SK-N-SH (cell line): ENCODE measurements at regions not wholly inside any gene's neighbourhood (a gene's known extent, or its start where the extent isn't known, plus 50 kb on each side); places are given as distances from the start of the nearest gene placed in this dataset.

ENCODE experiments used
- CTCF ChIA-PET: fragments of 300-600, 350-600 bp; formaldehyde crosslinking; extraction: SDS; loops from one replicate; lab custom pipeline; 2021; lab: Yijun Ruan, JAX
- POLR2A ChIA-PET: fragments of 350-600 bp; sonication (Branson Sonifier 250); formaldehyde crosslinking; extraction: SDS; loops from one replicate; lab custom pipeline; 2020; ENCODE audit warnings: antibody characterized with exemption, inconsistent platforms; lab: Yijun Ruan, JAX
- DNase-seq: peaks from one replicate; pipeline ENCODE4 v3.0.0; 2012
- H2AFZ ChIP-seq: fragments of 200-600 bp; sonication (generic); 2 replicates; pipeline ENCODE4 v1.8.1; 2016; ENCODE audit warnings: antibody characterized with exemption, mild to moderate bottlenecking, low read depth
- H3F3A ChIP-seq: fragments of 200-600 bp; sonication (generic); replicated peaks from 2 replicates; pipeline ENCODE3; 2016; ENCODE audit warnings: antibody characterized with exemption, mild to moderate bottlenecking; ENCODE audit not compliant: insufficient read depth
- H3K27ac ChIP-seq, 2 experiments: fragments of 200-500 bp in 1 of 2; fragments of 200-600 bp in 1 of 2; sonication (Bioruptor generic) in 1 of 2; sonication (generic), shearing (Covaris generic) in 1 of 2; 2 replicates each; pipeline versions ENCODE4 v1.5.1 to v1.6.1; 2014 to 2016; ENCODE audit warnings: low read depth in 2 of 2, inconsistent platforms in 1 of 2, low read length in 1 of 2, mild to moderate bottlenecking in 1 of 2, mixed read lengths in 1 of 2
- H3K27me3 ChIP-seq: fragments of 200-600 bp; sonication (generic), shearing (Covaris generic); 2 replicates; pipeline ENCODE4 v1.6.1; 2016; ENCODE audit warnings: mixed run types; ENCODE audit not compliant: insufficient read depth
- H3K36me3 ChIP-seq, 2 experiments: fragments of 200-500 bp in 1 of 2; fragments of 200-600 bp in 1 of 2; sonication (Bioruptor generic) in 1 of 2; sonication (generic) in 1 of 2; replicated peaks in 1 of 2; 2 replicates each; pipeline versions ENCODE3 to v1.5.1; 2014 to 2016; ENCODE audit warnings: low read length in 1 of 2, mild to moderate bottlenecking in 1 of 2; ENCODE audit not compliant: insufficient read depth in 2 of 2, control insufficient read depth in 1 of 2
- H3K4me1 ChIP-seq, 2 experiments: fragments of 200-500 bp in 1 of 2; fragments of 200-600 bp in 1 of 2; sonication (Bioruptor generic) in 1 of 2; sonication (generic), shearing (Covaris generic) in 1 of 2; 2 replicates each; pipeline versions ENCODE4 v1.5.1 to v1.6.1; 2014 to 2016; ENCODE audit warnings: low read depth in 1 of 2, low read length in 1 of 2, mixed run types in 1 of 2; ENCODE audit not compliant: insufficient read depth in 2 of 2, control insufficient read depth in 1 of 2
- H3K4me2 ChIP-seq: fragments of 200-600 bp; sonication (generic), shearing (Covaris generic); 2 replicates; pipeline ENCODE4 v1.6.1; 2017; ENCODE audit warnings: mixed run types
- H3K4me3 ChIP-seq, 2 experiments: fragments of 200-500 bp in 1 of 2; fragments of 200-600 bp in 1 of 2; sonication (Bioruptor generic) in 1 of 2; sonication (generic), shearing (Covaris generic) in 1 of 2; 2 replicates each; pipeline versions ENCODE4 v1.5.1 to v1.8.1; 2014 to 2016; ENCODE audit warnings: low read depth in 2 of 2, inconsistent platforms in 1 of 2, low read length in 1 of 2, mild to moderate bottlenecking in 1 of 2, mixed read lengths in 1 of 2, moderate library complexity in 1 of 2
- H3K79me2 ChIP-seq: fragments of 200-600 bp; sonication (generic); 2 replicates; pipeline ENCODE4 v1.8.1; 2017; ENCODE audit warnings: mild to moderate bottlenecking; ENCODE audit not compliant: insufficient read depth
- H3K9ac ChIP-seq: fragments of 200-600 bp; sonication (generic); 2 replicates; pipeline ENCODE4 v1.6.1; 2017; ENCODE audit warnings: mixed run types
- H3K9me2 ChIP-seq: fragments of 200-600 bp; sonication (generic); 2 replicates; pipeline ENCODE4 v1.6.1; 2017; ENCODE audit warnings: mixed run types
- H3K9me3 ChIP-seq: fragments of 200-600 bp; sonication (generic); 2 replicates; pipeline ENCODE4 v1.6.1; 2017; ENCODE audit warnings: mixed run types, mild to moderate bottlenecking, moderate library complexity
- H4K20me1 ChIP-seq: fragments of 200-600 bp; sonication (generic); 2 replicates; pipeline ENCODE4 v1.6.1; 2017; ENCODE audit warnings: mild to moderate bottlenecking, mixed run types; ENCODE audit not compliant: insufficient read depth
- CTCF ChIP-seq: fragments of 200-600 bp; sonication (generic); IDR thresholded peaks from 2 replicates; pipeline ENCODE4 v1.6.1; 2017; ENCODE audit warnings: antibody characterized with exemption, mild to moderate bottlenecking, moderate library complexity
- EP300 ChIP-seq, 2 experiments: IDR thresholded peaks; 2 replicates each; pipeline versions ENCODE4 v1.4.0 to v1.6.1; 2012; ENCODE audit warnings: borderline replicate concordance in 1 of 2, low read depth in 1 of 2, low read length in 1 of 2
- EZH2phosphoT487 ChIP-seq: fragments of 200-600 bp; sonication (generic); IDR thresholded peaks from 2 replicates; pipeline ENCODE4 v1.6.1; 2017; ENCODE audit warnings: low read depth, mixed run types, mild to moderate bottlenecking, antibody characterized with exemption, moderate library complexity, borderline replicate concordance
- FOXJ3 ChIP-seq: sonication (generic); formaldehyde crosslinking; IDR thresholded peaks from 2 replicates; pipeline ENCODE4 v1.5.1; 2020; ENCODE audit warnings: mild to moderate bottlenecking, missing genetic modification reagents
- FOXM1 ChIP-seq: IDR thresholded peaks from 2 replicates; pipeline ENCODE4 v1.4.0; 2012; ENCODE audit warnings: low read depth, mild to moderate bottlenecking
- GABPA ChIP-seq: IDR thresholded peaks from 2 replicates; pipeline ENCODE4 v1.4.0; 2012; ENCODE audit warnings: low read depth, mild to moderate bottlenecking
- GATA2 ChIP-seq: sonication (generic); formaldehyde crosslinking; IDR thresholded peaks from 2 replicates; pipeline ENCODE4 v1.5.0; 2020; ENCODE audit warnings: mild to moderate bottlenecking, missing genetic modification reagents
- IRF3 ChIP-seq: fragments of 150-350 bp; IDR thresholded peaks from 2 replicates; pipeline ENCODE4 v1.6.1; 2016; ENCODE audit warnings: mild to moderate bottlenecking, low read depth, low read length
- JUND ChIP-seq: IDR thresholded peaks from 2 replicates; pipeline ENCODE4 v1.4.0; 2012
- NFIC ChIP-seq: IDR thresholded peaks from 2 replicates; pipeline ENCODE4 v1.4.0; 2012; ENCODE audit warnings: borderline replicate concordance
- NRF1 ChIP-seq: IDR thresholded peaks from 2 replicates; pipeline ENCODE4 v1.6.1; 2012; ENCODE audit warnings: low read depth, mild to moderate bottlenecking, low read length
- PBX3 ChIP-seq: IDR thresholded peaks from 2 replicates; pipeline ENCODE4; 2012
- POLR2AphosphoS5 ChIP-seq: IDR thresholded peaks from 2 replicates; pipeline ENCODE4 v1.6.1; 2012; ENCODE audit warnings: low read depth, low read length
- RAD21 ChIP-seq: IDR thresholded peaks from 2 replicates; pipeline ENCODE4 v1.6.1; 2012; ENCODE audit warnings: mild to moderate bottlenecking, low read length
- REST ChIP-seq: IDR thresholded peaks from 2 replicates; pipeline ENCODE4 v1.6.1; 2012; ENCODE audit warnings: mild to moderate bottlenecking, low read depth, low read length, moderate library complexity
- RXRA ChIP-seq: IDR thresholded peaks from 2 replicates; pipeline ENCODE4 v1.4.0; 2012; ENCODE audit warnings: low read depth, mild to moderate bottlenecking, borderline replicate concordance
- SIN3A ChIP-seq: IDR thresholded peaks from 2 replicates; pipeline ENCODE4 v1.6.1; 2012; ENCODE audit warnings: low read depth, mild to moderate bottlenecking, low read length, moderate library complexity, borderline replicate concordance
- TAF1 ChIP-seq: IDR thresholded peaks from 2 replicates; pipeline ENCODE4 v1.6.1; 2012; ENCODE audit warnings: low read depth, mild to moderate bottlenecking, low read length, moderate library complexity, borderline replicate concordance
- TCF12 ChIP-seq: IDR thresholded peaks from 2 replicates; pipeline ENCODE4 v1.4.0; 2012
- TEAD4 ChIP-seq: IDR thresholded peaks from 2 replicates; pipeline ENCODE4 v1.4.0; 2012; ENCODE audit warnings: mild to moderate bottlenecking, borderline replicate concordance; ENCODE audit not compliant: insufficient read depth
- YY1 ChIP-seq: IDR thresholded peaks from 2 replicates; pipeline ENCODE4 v1.4.0; 2012; ENCODE audit warnings: low read depth, mild to moderate bottlenecking
- WGBS: methylation state at CpG from one replicate; pipeline ENCODE4 v1.1.6; 2017; ENCODE audit warnings: low lambda C conversion rate; 5-methylcytosine and 5-hydroxymethylcytosine counted together

- Histone ChIP-seq H3K79me2 (no peaks in the 10 kb centered on the region), H3K9ac (no peak overlapping the region), H3K27me3 (no peaks in the 10 kb centered on the region), H3K27ac (no peak overlapping the region), H3K36me3 (no peaks in the 10 kb centered on the region), H3K9me3 (no peaks in the 10 kb centered on the region), H2AFZ (no peak overlapping the region), H3K9me2 (0 out of 2 replicates have a peak, but pooled peaks cover 3% of the 10 kb centered on the region), H3K4me3 (no peak overlapping the region), H3K4me2 (no peak overlapping the region), H3K4me1 (no peaks in the 10 kb centered on the region), H4K20me1 (no peaks in the 10 kb centered on the region), H3F3A (no peaks in the 10 kb centered on the region)
- TF ChIP-seq RXRA (no peak), RAD21 (no peak), GATA2 (CRISPR knock-in tag) (no peak), YY1 (no peak), SIN3A (no peak), FOXM1 (no peak), EZH2phosphoT487 (no peak), NFIC (no peak), EP300 (IDR thresholded peaks at IDR 0.05; ENCODE audit: borderline replicate concordance in 1 of 2, low read depth in 1 of 2, low read length in 1 of 2) (no peak)
- DNase-seq = no peak
- CTCF ChIA-PET = interaction anchor here (0.6 kb wide), 1 partner anchor 336 kb away, joined by 3 read pairs; no protein-coding TSS in a partner anchor
- 35% methylated on average over 12 of the region's 12 CpGs for WGBS
- POLR2A ChIA-PET = no interaction called here
Measured at GRCh38 chr12:60387356-60387755, 791.5 kb downstream of the SLC16A7 start.

- Histone ChIP-seq H4K20me1 (no peaks in the 10 kb centered on the region), H3K36me3 (no peaks in the 10 kb centered on the region), H3K79me2 (no peaks in the 10 kb centered on the region), H3K4me1 (no peaks in the 10 kb centered on the region), H2AFZ (no peak overlapping the region), H3K4me2 (no peak overlapping the region), H3K9me3 (no peaks in the 10 kb centered on the region), H3K4me3 (no peak overlapping the region), H3K9me2 (0 out of 2 replicates have a peak, but pooled peaks cover 3% of the 10 kb centered on the region), H3K9ac (no peak overlapping the region), H3K27me3 (no peaks in the 10 kb centered on the region), H3K27ac (no peak overlapping the region)
- POLR2A ChIA-PET = no interaction called here
- WGBS = 10% methylated on average over 3 of the region's 3 CpGs
- DNase-seq = no peak
- CTCF ChIA-PET = no interaction called here
- TF ChIP-seq TEAD4 (no peak), FOXM1 (no peak), GATA2 (CRISPR knock-in tag) (no peak), NFIC (no peak), NRF1 (no peak), TCF12 (no peak), GABPA (no peak), RAD21 (no peak), EZH2phosphoT487 (no peak), POLR2AphosphoS5 (no peak), RXRA (no peak), TAF1 (no peak), PBX3 (no peak), IRF3 (no peak), FOXJ3 (CRISPR knock-in tag) (no peak), EP300 (IDR thresholded peaks at IDR 0.05; ENCODE audit: borderline replicate concordance in 1 of 2, low read depth in 1 of 2, low read length in 1 of 2) (no peak), JUND (no peak), CTCF (no peak), REST (no peak)
- TF ChIP-seq, all 33 proteins: peak for 0
- peaks cover 12% of the 10 kb centered on the region for H3F3A ChIP-seq
Measured at GRCh38 chr12:60391051-60391450, 795.2 kb downstream of the SLC16A7 start.
